Trophoblast cell (in vitro differentiated cells and primary cell): ENCODE measurements at regions not wholly inside any gene's neighbourhood (a gene's known extent, or its start where the extent isn't known, plus 50 kb on each side); places are given as distances from the start of the nearest gene placed in this dataset.

Experiments used
- DNase-seq, 2 donors: peaks; one replicate each; pipeline ENCODE4 v3.0.0-alpha.2; 2016
- H2AFZ ChIP-seq: 2 replicates; pipeline ENCODE4 v1.6.1; 2013; ENCODE audit warnings: low read length, moderate library complexity, mild to moderate bottlenecking; ENCODE audit not compliant: insufficient read depth, poor library complexity
- H2AK5ac ChIP-seq: 2 replicates; pipeline ENCODE4 v1.6.1; 2013; ENCODE audit warnings: mild to moderate bottlenecking, low read length
- H2BK120ac ChIP-seq: 2 replicates; pipeline ENCODE4 v1.6.1; 2013; ENCODE audit warnings: low read length, mild to moderate bottlenecking, moderate library complexity; ENCODE audit not compliant: insufficient read depth, poor library complexity
- H2BK12ac ChIP-seq: 2 replicates; pipeline ENCODE4 v1.6.1; 2013; ENCODE audit warnings: mild to moderate bottlenecking, low read length, moderate library complexity
- H2BK5ac ChIP-seq: 2 replicates; pipeline ENCODE4 v1.6.1; 2013; ENCODE audit warnings: low read length, low read depth, moderate library complexity, mild to moderate bottlenecking; ENCODE audit not compliant: poor library complexity
- H3K14ac ChIP-seq: 2 replicates; pipeline ENCODE4 v1.6.1; 2013; ENCODE audit warnings: mild to moderate bottlenecking, low read length
- H3K18ac ChIP-seq: 2 replicates; pipeline ENCODE4 v1.6.1; 2013; ENCODE audit warnings: mild to moderate bottlenecking, low read length
- H3K23ac ChIP-seq: 2 replicates; pipeline ENCODE4 v1.6.1; 2013; ENCODE audit warnings: low read length
- H3K27ac ChIP-seq: 2 replicates; pipeline ENCODE4 v1.5.1; 2013; ENCODE audit warnings: low read depth, mild to moderate bottlenecking, inconsistent platforms, low read length, moderate library complexity
- H3K27me3 ChIP-seq: 2 replicates; pipeline ENCODE4 v1.6.1; 2013; ENCODE audit warnings: inconsistent platforms, mild to moderate bottlenecking, low read length, moderate library complexity; ENCODE audit not compliant: insufficient read depth
- H3K36me3 ChIP-seq, 2 experiments: 1 replicate in 1 of 2; 2 replicates in 1 of 2; pipeline ENCODE4 v1.6.1; 2013; ENCODE audit warnings: low read length in 2 of 2, mild to moderate bottlenecking in 2 of 2, moderate library complexity in 1 of 2; ENCODE audit not compliant: insufficient read depth in 2 of 2, control insufficient read depth in 1 of 2
- H3K4ac ChIP-seq: 2 replicates; pipeline ENCODE4 v1.6.1; 2013; ENCODE audit warnings: low read depth, mild to moderate bottlenecking, low read length, moderate library complexity
- H3K4me1 ChIP-seq, 2 experiments: 1 replicate in 1 of 2; 2 replicates in 1 of 2; pipeline ENCODE4 v1.6.1; 2013; ENCODE audit warnings: low read length in 2 of 2, mild to moderate bottlenecking in 2 of 2, moderate library complexity in 1 of 2; ENCODE audit not compliant: insufficient read depth in 2 of 2, control insufficient read depth in 1 of 2
- H3K4me2 ChIP-seq: 2 replicates; pipeline ENCODE4 v1.6.1; 2013; ENCODE audit warnings: inconsistent platforms, mild to moderate bottlenecking, low read length, moderate library complexity
- H3K4me3 ChIP-seq: 2 replicates; pipeline ENCODE4 v1.5.1; 2013; ENCODE audit warnings: mild to moderate bottlenecking, low read depth, low read length, inconsistent platforms
- H3K79me1 ChIP-seq: one replicate; pipeline ENCODE4 v1.6.1; 2013; ENCODE audit warnings: low read length
- H3K79me2 ChIP-seq: 2 replicates; pipeline ENCODE4 v1.6.1; 2013; ENCODE audit warnings: low read length, mild to moderate bottlenecking; ENCODE audit not compliant: control insufficient read depth, insufficient read depth, poor library complexity
- H3K9ac ChIP-seq: 2 replicates; pipeline ENCODE4 v1.6.1; 2013; ENCODE audit warnings: mild to moderate bottlenecking, low read length
- H3K9me3 ChIP-seq: 2 replicates; pipeline ENCODE4 v1.6.1; 2013; ENCODE audit warnings: low read depth, mild to moderate bottlenecking, control low read depth, inconsistent platforms, low read length; ENCODE audit not compliant: insufficient read depth
- H4K12ac ChIP-seq: 2 replicates; pipeline ENCODE4 v1.6.1; 2013; ENCODE audit warnings: low read depth, mild to moderate bottlenecking, low read length, moderate library complexity
- H4K8ac ChIP-seq: 2 replicates; pipeline ENCODE4 v1.6.1; 2013; ENCODE audit warnings: low read depth, mild to moderate bottlenecking, low read length, moderate library complexity
- H4K91ac ChIP-seq: one replicate; pipeline ENCODE4 v1.6.1; 2013; ENCODE audit warnings: low read depth, mild to moderate bottlenecking, low read length, moderate library complexity
- WGBS: extraction: QIAGEN DNeasy Blood & Tissue Kit; methylation state at CpG from one replicate; pipeline ENCODE4 v1.1.7; 2013; ENCODE audit warnings: missing lambda C conversion rate; ENCODE audit not compliant: insufficient read length, insufficient coverage; ENCODE audit errors: extremely low coverage; 5-methylcytosine and 5-hydroxymethylcytosine counted together

DNA sequence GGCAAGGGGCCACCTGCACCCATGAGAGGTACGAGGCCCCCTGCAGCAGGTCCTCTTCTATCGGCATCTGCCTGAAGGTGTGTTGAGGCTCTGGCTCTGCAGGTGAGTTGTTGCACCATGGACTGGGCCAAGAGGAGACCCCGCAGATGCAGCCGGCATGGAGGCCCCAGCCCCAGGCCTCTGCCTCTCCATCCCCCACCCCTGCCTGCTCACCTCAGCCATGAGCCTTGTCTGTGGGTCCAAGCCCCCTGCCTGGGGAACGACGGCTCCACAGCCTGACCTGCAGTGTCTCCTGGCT is 1386.2 kb downstream of the BRD1 start:
- H3K27me3 ChIP-seq: no peaks in the 10 kb centered on the region
- no peak overlapping the region for H4K91ac ChIP-seq
- H2AK5ac ChIP-seq: no peak overlapping the region
- no peak overlapping the region for H3K14ac ChIP-seq
- no peak overlapping the region for H3K4me2 ChIP-seq
- H3K27ac ChIP-seq: no peak overlapping the region
- no peak overlapping the region for H3K9ac ChIP-seq
- no peak overlapping the region for H2BK120ac ChIP-seq
- H3K4ac ChIP-seq: no peak overlapping the region
- H3K18ac ChIP-seq: no peak overlapping the region
- H2AFZ ChIP-seq: no peak overlapping the region
- no peak overlapping the region for H2BK12ac ChIP-seq
- H3K36me3 ChIP-seq: no peaks in the 10 kb centered on the region
- H2BK5ac ChIP-seq: no peak overlapping the region
- H3K4me1 ChIP-seq: no peaks in the 10 kb centered on the region
- H4K8ac ChIP-seq: no peak overlapping the region
- no peak overlapping the region for H3K4me3 ChIP-seq
- WGBS: no CpG with 5 or more reads among the region's 6 CpGs
- H3K23ac ChIP-seq: no peak overlapping the region
- H3K79me2 ChIP-seq: no peaks in the 10 kb centered on the region
- H3K79me1 ChIP-seq: no peaks in the 10 kb centered on the region
- DNase-seq: no peak
- H4K12ac ChIP-seq: no peak overlapping the region
- no peaks in the 10 kb centered on the region for H3K9me3 ChIP-seq

DNA sequence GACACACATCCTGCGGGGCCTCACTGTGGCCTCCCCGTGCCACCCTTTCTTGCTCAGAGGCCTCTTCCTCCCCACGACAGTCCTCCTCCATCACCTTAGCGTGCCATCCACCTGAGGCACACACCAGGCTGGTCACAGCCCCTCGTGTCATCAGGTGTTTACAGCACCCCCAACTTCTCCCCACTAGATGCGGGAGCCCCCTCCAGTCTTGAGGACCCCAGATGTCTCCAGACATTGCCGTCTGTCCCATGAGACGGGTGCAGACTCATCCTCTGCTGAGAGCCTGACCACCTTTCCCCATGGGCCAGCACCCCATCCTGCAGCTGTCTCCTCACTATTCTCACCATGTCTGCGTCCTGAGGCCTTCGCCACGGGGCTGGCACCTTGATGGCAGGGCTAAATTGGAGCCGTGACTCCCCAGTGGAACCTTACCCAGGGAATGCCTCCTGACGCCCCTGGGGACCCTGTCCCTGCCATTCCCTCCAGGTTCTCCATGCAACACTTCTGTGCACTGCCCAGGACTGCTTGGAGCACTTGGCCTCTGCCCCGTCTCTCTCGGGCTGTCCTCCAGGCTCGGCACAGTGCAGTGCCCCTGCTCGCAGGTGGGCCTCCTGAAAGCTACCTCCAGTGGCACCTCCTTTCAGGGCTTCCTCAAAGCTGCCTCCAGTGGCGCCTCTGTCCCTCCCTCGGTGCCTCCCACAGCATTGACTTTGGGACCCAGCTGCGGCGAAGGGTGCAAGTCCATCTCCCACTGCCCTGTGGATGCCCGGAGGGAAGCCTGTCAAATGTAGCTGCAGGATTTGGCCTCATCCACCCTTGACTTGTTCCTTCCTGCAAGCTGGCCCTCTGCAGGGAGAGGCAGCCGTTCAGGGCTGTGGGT is 1386.8 kb downstream of the BRD1 start:
- Histone ChIP-seq H3K9me3 (no peaks in the 10 kb centered on the region), H2AK5ac (no peak overlapping the region), H2BK120ac (no peak overlapping the region), H3K4ac (no peak overlapping the region), H3K4me3 (no peak overlapping the region), H3K18ac (no peak overlapping the region), H3K79me1 (no peaks in the 10 kb centered on the region), H2BK12ac (no peak overlapping the region), H3K36me3 (no peaks in the 10 kb centered on the region), H3K9ac (no peak overlapping the region), H3K27me3 (no peaks in the 10 kb centered on the region), H3K4me2 (no peak overlapping the region), H3K4me1 (no peaks in the 10 kb centered on the region), H3K14ac (no peak overlapping the region), H2BK5ac (no peak overlapping the region), H3K23ac (no peak overlapping the region), H3K27ac (no peak overlapping the region), H2AFZ (no peak overlapping the region), H3K79me2 (no peaks in the 10 kb centered on the region), H4K91ac (no peak overlapping the region), H4K12ac (no peak overlapping the region), H4K8ac (no peak overlapping the region)
- DNase-seq: no peak
- WGBS: no CpG with 5 or more reads among the region's 23 CpGs

DNA sequence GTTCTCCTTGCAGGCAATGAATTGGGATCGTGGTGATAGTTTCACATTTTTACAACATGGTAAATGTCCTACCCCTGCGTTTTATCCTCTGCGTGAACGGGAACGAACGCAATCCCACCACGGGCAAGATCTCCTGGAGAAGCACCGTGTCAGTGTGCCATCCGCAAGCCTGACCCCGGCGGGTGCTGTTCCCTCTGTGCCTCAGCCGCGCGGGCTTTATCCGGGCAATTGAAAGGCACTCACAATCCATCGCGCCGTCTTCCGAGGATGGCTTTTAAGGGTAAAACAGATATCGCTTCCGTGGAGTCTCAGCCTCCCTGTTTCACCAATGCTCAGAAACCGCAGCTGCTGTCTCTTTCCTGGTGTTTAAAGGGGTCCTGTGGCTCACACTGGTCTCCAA is 1387.5 kb downstream of the BRD1 start:
- H3K18ac ChIP-seq: no peak overlapping the region
- H3K9ac ChIP-seq: no peak overlapping the region
- H3K36me3 ChIP-seq: no peaks in the 10 kb centered on the region
- H2AFZ ChIP-seq: no peak overlapping the region
- no peak overlapping the region for H2BK12ac ChIP-seq
- H3K79me2 ChIP-seq: no peaks in the 10 kb centered on the region
- H4K8ac ChIP-seq: no peak overlapping the region
- H3K4me2 ChIP-seq: no peak overlapping the region
- peaks cover 2% of the 10 kb centered on the region for H3K9me3 ChIP-seq
- no peak overlapping the region for H2AK5ac ChIP-seq
- DNase-seq: no peak
- no peak overlapping the region for H2BK120ac ChIP-seq
- H2BK5ac ChIP-seq: no peak overlapping the region
- WGBS: no CpG with 5 or more reads among the region's 22 CpGs
- H3K14ac ChIP-seq: no peak overlapping the region
- no peak overlapping the region for H3K4ac ChIP-seq
- no peak overlapping the region for H4K12ac ChIP-seq
- no peaks in the 10 kb centered on the region for H3K4me1 ChIP-seq
- no peaks in the 10 kb centered on the region for H3K27me3 ChIP-seq
- no peaks in the 10 kb centered on the region for H3K79me1 ChIP-seq
- no peak overlapping the region for H3K23ac ChIP-seq
- H3K27ac ChIP-seq: no peak overlapping the region
- H4K91ac ChIP-seq: no peak overlapping the region
- H3K4me3 ChIP-seq: no peak overlapping the region

DNA sequence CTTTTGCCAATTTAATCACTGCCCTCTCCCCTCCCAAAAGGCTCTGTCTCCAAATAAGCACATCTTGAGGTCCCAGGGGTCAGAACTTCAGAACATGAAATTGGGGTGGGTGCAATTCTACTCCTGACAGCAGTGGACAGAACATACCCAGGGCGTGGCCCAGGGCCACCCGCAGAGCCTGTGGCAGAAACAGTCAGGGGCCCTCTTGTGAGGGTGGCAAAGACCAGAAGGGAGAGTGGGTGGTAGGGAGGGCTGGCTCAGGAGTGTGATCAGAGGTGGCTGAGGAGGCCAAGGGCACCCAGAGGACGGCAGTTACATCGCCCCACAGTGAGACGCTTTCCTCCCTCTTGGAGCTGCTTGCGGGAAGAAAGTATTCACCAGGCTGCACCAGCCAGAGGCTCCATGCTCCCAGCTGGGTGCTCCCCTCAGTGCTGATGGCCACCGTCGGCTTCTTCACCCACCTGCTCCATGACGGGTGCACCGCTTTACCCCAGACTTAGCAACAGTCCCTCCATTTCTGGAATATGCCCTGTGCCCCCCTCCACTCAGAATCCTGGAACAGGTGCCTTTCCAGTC is 1388.0 kb downstream of the BRD1 start:
- Histone ChIP-seq H3K36me3 (no peaks in the 10 kb centered on the region), H3K79me1 (no peaks in the 10 kb centered on the region), H2AFZ (no peak overlapping the region), H3K9ac (no peak overlapping the region), H3K18ac (no peak overlapping the region), H4K91ac (no peak overlapping the region), H2AK5ac (no peak overlapping the region), H2BK12ac (no peak overlapping the region), H3K9me3 (peaks cover 2% of the 10 kb centered on the region), H2BK5ac (no peak overlapping the region), H3K4me2 (no peak overlapping the region), H4K12ac (no peak overlapping the region), H3K4me3 (no peak overlapping the region), H3K4ac (no peak overlapping the region), H4K8ac (no peak overlapping the region), H2BK120ac (no peak overlapping the region), H3K79me2 (no peaks in the 10 kb centered on the region), H3K14ac (no peak overlapping the region), H3K27me3 (no peaks in the 10 kb centered on the region), H3K27ac (no peak overlapping the region), H3K23ac (no peak overlapping the region), H3K4me1 (no peaks in the 10 kb centered on the region)
- no peak for DNase-seq
- no CpG with 5 or more reads among the region's 10 CpGs for WGBS
